Endothelial cell (in vitro differentiated cells): ENCODE measurements at regions not wholly inside any gene's neighbourhood (a gene's known extent, or its start where the extent isn't known, plus 50 kb on each side); places are given as distances from the start of the nearest gene placed in this dataset.

ENCODE experiments used
- DNase-seq: peaks from one replicate; pipeline ENCODE4 v3.0.0; 2021; ENCODE audit warnings: low spot score
- H3K27ac Mint-ChIP-seq: one replicate; pipeline ENCODE4 v1.8.0; 2021; ENCODE audit warnings: mixed read lengths, inconsistent platforms; ENCODE audit not compliant: unreplicated experiment
- H3K27me3 Mint-ChIP-seq: one replicate; pipeline ENCODE4 v1.8.0; 2021; ENCODE audit warnings: mild to moderate bottlenecking, moderate library complexity, mixed read lengths, inconsistent platforms; ENCODE audit not compliant: unreplicated experiment
- H3K36me3 Mint-ChIP-seq: one replicate; pipeline ENCODE4 v1.8.0; 2021; ENCODE audit warnings: mild to moderate bottlenecking, low read depth, mixed read lengths, inconsistent platforms; ENCODE audit not compliant: unreplicated experiment
- H3K4me1 Mint-ChIP-seq: one replicate; pipeline ENCODE4 v1.8.0; 2021; ENCODE audit warnings: mild to moderate bottlenecking, mixed read lengths, inconsistent platforms; ENCODE audit not compliant: unreplicated experiment
- H3K4me3 Mint-ChIP-seq: one replicate; pipeline ENCODE4 v1.8.0; 2021; ENCODE audit warnings: mild to moderate bottlenecking, mixed read lengths, inconsistent platforms; ENCODE audit not compliant: unreplicated experiment
- H3K9me3 Mint-ChIP-seq: one replicate; pipeline ENCODE4 v1.8.0; 2021; ENCODE audit warnings: mixed read lengths, inconsistent platforms; ENCODE audit not compliant: unreplicated experiment
- TF ChIP-seq, protein P1 (sequence below): fragments of 200-600 bp; sonication (generic); IDR thresholded peaks from one replicate; pipeline ENCODE4 v1.5.0; 2021; ENCODE audit warnings: antibody characterized with exemption; ENCODE audit not compliant: unreplicated experiment

DNA sequence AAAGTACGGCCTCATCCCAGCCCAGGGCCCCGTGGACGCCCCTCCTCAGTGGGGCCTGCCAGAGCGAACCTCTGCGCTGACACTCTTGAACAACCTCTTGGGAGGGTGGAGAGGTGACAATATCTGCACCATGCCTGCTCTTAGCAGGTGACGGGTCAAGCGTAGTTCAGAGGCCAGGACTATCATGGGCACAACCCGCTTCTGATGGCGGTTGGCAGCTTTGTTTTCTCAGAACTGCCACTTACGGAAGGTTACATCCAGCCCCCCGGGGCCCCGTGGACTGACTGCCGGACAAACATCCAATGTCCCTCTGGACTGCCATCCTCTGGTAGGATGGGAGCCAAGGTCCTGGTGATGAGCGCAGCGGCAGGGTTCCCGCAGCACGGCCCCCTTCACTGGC lies 91.1 kb downstream of the TUBA3C start:
- Mint-ChIP-seq H3K27ac (no peak overlapping the region), H3K27me3 (peaks cover 22% of the 10 kb centered on the region), H3K9me3 (peaks cover 38% of the 10 kb centered on the region), H3K4me3 (no peak overlapping the region), H3K36me3 (peaks cover 18% of the 10 kb centered on the region), H3K4me1 (no peaks in the 10 kb centered on the region)
- TF ChIP-seq, protein P1, sequence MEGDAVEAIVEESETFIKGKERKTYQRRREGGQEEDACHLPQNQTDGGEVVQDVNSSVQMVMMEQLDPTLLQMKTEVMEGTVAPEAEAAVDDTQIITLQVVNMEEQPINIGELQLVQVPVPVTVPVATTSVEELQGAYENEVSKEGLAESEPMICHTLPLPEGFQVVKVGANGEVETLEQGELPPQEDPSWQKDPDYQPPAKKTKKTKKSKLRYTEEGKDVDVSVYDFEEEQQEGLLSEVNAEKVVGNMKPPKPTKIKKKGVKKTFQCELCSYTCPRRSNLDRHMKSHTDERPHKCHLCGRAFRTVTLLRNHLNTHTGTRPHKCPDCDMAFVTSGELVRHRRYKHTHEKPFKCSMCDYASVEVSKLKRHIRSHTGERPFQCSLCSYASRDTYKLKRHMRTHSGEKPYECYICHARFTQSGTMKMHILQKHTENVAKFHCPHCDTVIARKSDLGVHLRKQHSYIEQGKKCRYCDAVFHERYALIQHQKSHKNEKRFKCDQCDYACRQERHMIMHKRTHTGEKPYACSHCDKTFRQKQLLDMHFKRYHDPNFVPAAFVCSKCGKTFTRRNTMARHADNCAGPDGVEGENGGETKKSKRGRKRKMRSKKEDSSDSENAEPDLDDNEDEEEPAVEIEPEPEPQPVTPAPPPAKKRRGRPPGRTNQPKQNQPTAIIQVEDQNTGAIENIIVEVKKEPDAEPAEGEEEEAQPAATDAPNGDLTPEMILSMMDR = no peak
- no peak for DNase-seq

DNA sequence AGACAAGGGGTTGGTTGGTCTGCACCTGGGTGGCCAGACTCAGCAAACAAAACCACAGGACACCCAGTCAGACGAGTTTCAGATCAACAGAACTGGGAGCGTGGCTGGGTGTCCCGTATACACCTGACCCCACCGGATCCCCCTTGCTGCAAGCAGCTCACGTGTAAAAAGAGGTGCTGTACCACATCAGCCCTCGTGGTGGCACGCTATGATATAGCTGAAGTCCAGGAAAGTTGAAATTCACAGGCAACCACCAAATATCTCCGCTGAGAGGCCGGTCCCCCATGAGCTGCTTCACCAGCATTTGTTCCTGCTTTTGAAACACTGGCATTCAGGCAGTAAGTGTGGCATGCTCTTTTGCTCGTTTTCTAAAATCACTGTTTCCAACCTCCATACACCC lies 92.3 kb downstream of the TUBA3C start:
- Mint-ChIP-seq H3K4me1 (no peaks in the 10 kb centered on the region), H3K27ac (no peak overlapping the region), H3K27me3 (peaks cover 24% of the 10 kb centered on the region), H3K9me3 (peaks cover 49% of the 10 kb centered on the region), H3K36me3 (peaks cover 25% of the 10 kb centered on the region), H3K4me3 (peak overlapping the region; percentile 62)
- TF ChIP-seq, protein P1 = no peak
- no peak for DNase-seq

DNA sequence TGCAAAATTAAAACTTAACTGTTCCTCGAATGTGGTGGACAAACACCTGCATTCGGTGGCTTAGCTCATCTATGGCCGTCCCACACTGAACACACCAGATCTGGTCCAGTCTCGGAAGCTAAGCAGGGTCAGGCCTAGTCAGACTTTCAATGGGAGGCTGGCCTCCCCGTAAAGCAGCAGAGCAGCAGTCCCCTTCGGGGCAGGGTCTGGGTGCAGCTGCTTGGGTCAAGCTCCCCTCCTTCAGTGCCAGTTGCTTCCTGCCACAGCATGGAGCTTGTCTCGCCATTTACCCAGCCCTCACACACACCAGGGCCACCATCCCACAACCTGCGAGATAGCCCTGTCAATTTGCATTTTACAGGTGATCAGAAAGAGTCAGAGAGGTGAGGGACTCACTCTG lies 93.2 kb downstream of the TUBA3C start:
- Mint-ChIP-seq H3K36me3 (peaks cover 25% of the 10 kb centered on the region), H3K9me3 (peaks cover 58% of the 10 kb centered on the region), H3K27ac (no peak overlapping the region), H3K4me3 (no peak overlapping the region), H3K4me1 (no peaks in the 10 kb centered on the region), H3K27me3 (peaks cover 26% of the 10 kb centered on the region)
- no peak for DNase-seq
- TF ChIP-seq, protein P1 = no peak

DNA sequence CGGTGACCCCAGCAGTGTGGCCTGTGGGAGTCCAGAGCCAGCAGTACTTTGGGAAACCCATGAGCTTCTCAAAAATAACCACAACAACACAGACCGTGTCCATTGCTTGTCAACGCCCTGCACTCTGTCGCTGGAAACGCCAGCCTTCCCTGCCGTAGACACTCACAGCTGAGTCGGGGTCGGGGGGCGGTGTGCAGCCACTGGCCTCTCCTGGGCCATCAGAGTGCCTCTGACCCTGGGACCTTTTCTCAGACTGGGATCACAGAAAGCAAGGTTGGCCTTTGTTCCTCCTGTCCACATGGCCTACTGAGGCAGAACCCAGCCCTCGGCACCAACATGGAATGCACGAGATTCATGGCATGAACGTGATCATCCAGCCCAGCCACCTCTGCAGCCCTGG lies 95.7 kb downstream of the TUBA3C start:
- H3K36me3 Mint-ChIP-seq = peaks cover 25% of the 10 kb centered on the region
- H3K4me1 Mint-ChIP-seq = no peaks in the 10 kb centered on the region
- DNase-seq = no peak
- H3K27me3 Mint-ChIP-seq = peaks cover 22% of the 10 kb centered on the region
- no peak overlapping the region for H3K27ac Mint-ChIP-seq
- peaks cover 62% of the 10 kb centered on the region for H3K9me3 Mint-ChIP-seq
- H3K4me3 Mint-ChIP-seq = no peak overlapping the region
- TF ChIP-seq, protein P1 = no peak

DNA sequence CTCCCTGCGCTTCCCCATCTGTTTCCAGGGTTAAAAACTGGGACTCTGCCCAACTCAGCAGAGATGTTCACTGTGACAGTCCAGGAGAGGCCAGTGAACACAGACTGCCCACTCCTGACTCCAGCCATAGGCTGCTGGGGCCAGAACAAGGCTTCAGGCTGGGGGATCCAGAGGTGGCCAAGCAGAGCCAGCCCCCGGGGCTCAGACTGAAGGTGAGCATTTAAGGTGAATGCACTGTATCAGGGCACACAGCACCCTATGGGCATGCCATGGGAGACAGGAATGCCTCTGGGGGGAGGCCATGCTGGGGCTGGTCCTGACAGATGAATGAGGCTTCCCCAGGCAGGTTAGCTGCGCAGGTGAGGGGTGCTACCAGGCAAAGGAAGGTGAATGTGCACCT lies 96.4 kb downstream of the TUBA3C start:
- TF ChIP-seq, protein P1 = no peak
- H3K4me3 Mint-ChIP-seq = no peak overlapping the region
- H3K36me3 Mint-ChIP-seq = peaks cover 25% of the 10 kb centered on the region
- peaks cover 22% of the 10 kb centered on the region for H3K27me3 Mint-ChIP-seq
- H3K4me1 Mint-ChIP-seq = no peaks in the 10 kb centered on the region
- H3K27ac Mint-ChIP-seq = no peak overlapping the region
- peaks cover 68% of the 10 kb centered on the region for H3K9me3 Mint-ChIP-seq
- no peak for DNase-seq
